ENCODE measurements at regions not wholly inside any gene's neighbourhood (a gene's known extent, or its start where the extent isn't known, plus 50 kb on each side); places are given as distances from the start of the nearest gene placed in this dataset.
"Not testable (repeated sequence)": the region's sequence is repeated elsewhere in the genome, so short reads cannot be mapped to it uniquely, and the experiment has no call there.

GRCh38 chr19:30690935-30691818, 319.0 kb downstream of the ZNF536 start:
- no peak for DNase-seq

GRCh38 chr19:30690525-30690924, 318.3 kb downstream of the ZNF536 start:
- DNase-seq, result no peak

- no peak for DNase-seq
Observed at GRCh38 chr19:30689474-30689873, 317.3 kb downstream of the ZNF536 start.

- no peak for DNase-seq
Observed at GRCh38 chr19:30688696-30689095, 316.5 kb downstream of the ZNF536 start.

- no peak for DNase-seq
Observed at GRCh38 chr19:30686826-30687566, 314.8 kb downstream of the ZNF536 start.

GRCh38 chr19:30686176-30686820, 314.1 kb downstream of the ZNF536 start:
- no peak for DNase-seq

- no peak for DNase-seq
Observed at GRCh38 chr19:30685426-30686000, 313.3 kb downstream of the ZNF536 start.

GRCh38 chr19:30684613-30685012, 312.4 kb downstream of the ZNF536 start:
- no peak for DNase-seq

- DNase-seq, result peak; percentile 79
Observed at GRCh38 chr19:30682999-30683536, 310.9 kb downstream of the ZNF536 start.

GRCh38 chr19:30682146-30682998, 310.2 kb downstream of the ZNF536 start:
- no peak for DNase-seq

GRCh38 chr19:30681162-30682100, 309.2 kb downstream of the ZNF536 start:
- no peak for DNase-seq

- not testable (repeated sequence) for DNase-seq
Observed at GRCh38 chr19:30680399-30680798, 308.2 kb downstream of the ZNF536 start.

GRCh38 chr19:30679789-30680188, 307.6 kb downstream of the ZNF536 start:
- DNase-seq, result no peak

- no peak for DNase-seq
Observed at GRCh38 chr19:30679153-30679702, 307.0 kb downstream of the ZNF536 start.

GRCh38 chr19:30678168-30678567, 306.0 kb downstream of the ZNF536 start:
- DNase-seq, result no peak

GRCh38 chr19:30677702-30678101, 305.5 kb downstream of the ZNF536 start:
- DNase-seq, result no peak

GRCh38 chr19:30676990-30677679, 305.0 kb downstream of the ZNF536 start:
- DNase-seq, result no peak

GRCh38 chr19:30675086-30675485, 302.9 kb downstream of the ZNF536 start:
- DNase-seq, result no peak

GRCh38 chr19:30674656-30675055, 302.5 kb downstream of the ZNF536 start:
- DNase-seq, result no peak

GRCh38 chr19:30673336-30673735, 301.2 kb downstream of the ZNF536 start:
- DNase-seq, result no peak

All from activated effector memory CD4-positive, alpha-beta T cell treated with anti-CD3 and anti-CD28 coated beads, Interleukin-2, amount 50 U/mL, for 16 hours (primary cell).